HEK293 (cell line): ENCODE measurements at regions not wholly inside any gene's neighbourhood (a gene's known extent, or its start where the extent isn't known, plus 50 kb on each side); places are given as distances from the start of the nearest gene placed in this dataset.

ENCODE experiments used
- CTCF ChIP-seq: fragments of 450-650 bp; formaldehyde crosslinking; IDR thresholded peaks from 2 replicates; pipeline ENCODE4 v1.5.1; 2016; ENCODE audit warnings: missing biosample characterization, missing genetic modification characterization
- SCRT2 ChIP-seq: fragments of 450-650 bp; formaldehyde crosslinking; IDR thresholded peaks from 2 replicates; pipeline ENCODE4 v1.5.1; 2016; ENCODE audit warnings: missing biosample characterization, missing genetic modification characterization
- ZBTB10 ChIP-seq: fragments of 450-650 bp; formaldehyde crosslinking; IDR thresholded peaks from 2 replicates; pipeline ENCODE4 v1.5.1; 2016; ENCODE audit warnings: missing biosample characterization, missing genetic modification characterization
- ZEB2 ChIP-seq: fragments of 450-650 bp; formaldehyde crosslinking; IDR thresholded peaks from 2 replicates; pipeline ENCODE4 v1.5.1; 2016; ENCODE audit warnings: missing biosample characterization, missing genetic modification characterization
- ZFP3 ChIP-seq: fragments of 450-650 bp; formaldehyde crosslinking; IDR thresholded peaks from 2 replicates; pipeline ENCODE4 v1.5.1; 2016; ENCODE audit warnings: low read depth, missing biosample characterization, missing genetic modification characterization
- ZNF175 ChIP-seq: fragments of 450-650 bp; formaldehyde crosslinking; IDR thresholded peaks from 2 replicates; pipeline ENCODE4 v1.5.1; 2016; ENCODE audit warnings: missing biosample characterization, missing genetic modification characterization
- ZNF18 ChIP-seq: fragments of 450-650 bp; formaldehyde crosslinking; IDR thresholded peaks from 2 replicates; pipeline ENCODE4 v1.5.1; 2016; ENCODE audit warnings: missing biosample characterization, missing genetic modification characterization
- ZNF23 ChIP-seq: fragments of 450-650 bp; formaldehyde crosslinking; IDR thresholded peaks from 2 replicates; pipeline ENCODE4 v1.5.1; 2016; ENCODE audit warnings: missing biosample characterization, missing genetic modification characterization, borderline replicate concordance
- ZNF274 ChIP-seq, 2 experiments: fragments of 200-500 bp in 1 of 2; fragments of 450-650 bp in 1 of 2; sonication (Bioruptor generic) in 1 of 2; formaldehyde crosslinking in 1 of 2; IDR thresholded peaks; 2 replicates each; pipeline versions ENCODE4 v1.5.1 to v1.6.1; 2014 to 2016; ENCODE audit warnings: borderline replicate concordance in 1 of 2, inconsistent platforms in 1 of 2, low read length in 1 of 2, missing biosample characterization in 1 of 2, missing genetic modification characterization in 1 of 2
- ZNF311 ChIP-seq: fragments of 450-650 bp; formaldehyde crosslinking; IDR thresholded peaks from 2 replicates; pipeline ENCODE4 v1.5.1; 2017; ENCODE audit warnings: missing biosample characterization, missing genetic modification characterization, borderline replicate concordance
- ZNF585B ChIP-seq: fragments of 450-650 bp; formaldehyde crosslinking; IDR thresholded peaks from 2 replicates; pipeline ENCODE4 v1.5.1; 2016; ENCODE audit warnings: missing biosample characterization, missing genetic modification characterization
- ZNF792 ChIP-seq: fragments of 450-650 bp; formaldehyde crosslinking; IDR thresholded peaks from 2 replicates; pipeline ENCODE4 v1.5.1; 2016; ENCODE audit warnings: missing biosample characterization, missing genetic modification characterization
- TF ChIP-seq, protein P1 (sequence below): fragments of 450-650 bp; formaldehyde crosslinking; IDR thresholded peaks from 2 replicates; pipeline ENCODE4 v1.5.1; 2016; ENCODE audit warnings: missing biosample characterization, missing genetic modification characterization

GRCh38 chr14:39668449-39668848 is 236.2 kb upstream of the FBXO33 start:
- no peak for TF ChIP-seq CTCF (tag by site-specific recombination)
- TF ChIP-seq ZBTB10 (tag by site-specific recombination), result no peak
- TF ChIP-seq ZNF792 (tag by site-specific recombination), result no peak
- no peak for TF ChIP-seq ZNF274 (IDR thresholded peaks at IDR 0.05; ENCODE audit: low read length)
- TF ChIP-seq ZNF274 (tag by site-specific recombination; IDR thresholded peaks at IDR 0.05; ENCODE audit: borderline replicate concordance), result no peak
- no peak for TF ChIP-seq ZNF585B (tag by site-specific recombination)
- TF ChIP-seq ZNF175 (tag by site-specific recombination), result no peak
- no peak for TF ChIP-seq ZNF311 (tag by site-specific recombination)
- TF ChIP-seq ZEB2 (tag by site-specific recombination), result no peak
- TF ChIP-seq ZNF23 (tag by site-specific recombination), result no peak
- TF ChIP-seq ZNF18 (tag by site-specific recombination), result no peak
- no peak for TF ChIP-seq SCRT2 (tag by site-specific recombination)
- TF ChIP-seq, protein P1, sequence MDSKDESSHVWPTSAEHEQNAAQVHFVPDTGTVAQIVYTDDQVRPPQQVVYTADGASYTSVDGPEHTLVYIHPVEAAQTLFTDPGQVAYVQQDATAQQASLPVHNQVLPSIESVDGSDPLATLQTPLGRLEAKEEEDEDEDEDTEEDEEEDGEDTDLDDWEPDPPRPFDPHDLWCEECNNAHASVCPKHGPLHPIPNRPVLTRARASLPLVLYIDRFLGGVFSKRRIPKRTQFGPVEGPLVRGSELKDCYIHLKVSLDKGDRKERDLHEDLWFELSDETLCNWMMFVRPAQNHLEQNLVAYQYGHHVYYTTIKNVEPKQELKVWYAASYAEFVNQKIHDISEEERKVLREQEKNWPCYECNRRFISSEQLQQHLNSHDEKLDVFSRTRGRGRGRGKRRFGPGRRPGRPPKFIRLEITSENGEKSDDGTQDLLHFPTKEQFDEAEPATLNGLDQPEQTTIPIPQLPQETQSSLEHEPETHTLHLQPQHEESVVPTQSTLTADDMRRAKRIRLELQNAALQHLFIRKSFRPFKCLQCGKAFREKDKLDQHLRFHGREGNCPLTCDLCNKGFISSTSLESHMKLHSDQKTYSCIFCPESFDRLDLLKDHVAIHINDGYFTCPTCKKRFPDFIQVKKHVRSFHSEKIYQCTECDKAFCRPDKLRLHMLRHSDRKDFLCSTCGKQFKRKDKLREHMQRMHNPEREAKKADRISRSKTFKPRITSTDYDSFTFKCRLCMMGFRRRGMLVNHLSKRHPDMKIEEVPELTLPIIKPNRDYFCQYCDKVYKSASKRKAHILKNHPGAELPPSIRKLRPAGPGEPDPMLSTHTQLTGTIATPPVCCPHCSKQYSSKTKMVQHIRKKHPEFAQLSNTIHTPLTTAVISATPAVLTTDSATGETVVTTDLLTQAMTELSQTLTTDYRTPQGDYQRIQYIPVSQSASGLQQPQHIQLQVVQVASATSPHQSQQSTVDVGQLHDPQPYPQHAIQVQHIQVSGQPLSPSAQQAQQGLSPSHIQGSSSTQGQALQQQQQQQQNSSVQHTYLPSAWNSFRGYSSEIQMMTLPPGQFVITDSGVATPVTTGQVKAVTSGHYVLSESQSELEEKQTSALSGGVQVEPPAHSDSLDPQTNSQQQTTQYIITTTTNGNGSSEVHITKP (tag by site-specific recombination), result no peak
- no peak for TF ChIP-seq ZFP3
